ENCODE measurements at regions not wholly inside any gene's neighbourhood (a gene's known extent, or its start where the extent isn't known, plus 50 kb on each side); places are given as distances from the start of the nearest gene placed in this dataset.
"Not testable (repeated sequence)": the region's sequence is repeated elsewhere in the genome, so short reads cannot be mapped to it uniquely, and the experiment has no call there.

GRCh38 chr13:18322821-18323220 is 858.8 kb downstream of the TUBA3C start:
- not testable (repeated sequence) for H3K9ac ChIP-seq; H3K36me3 ChIP-seq (ENCODE audit: insufficient read depth); H3K27me3 ChIP-seq (ENCODE audit: insufficient read depth, low read depth); H3K4me1 ChIP-seq (ENCODE audit: low read depth, poor library complexity, severe bottlenecking); H3K4me3 ChIP-seq (IDR thresholded peaks at IDR 0.05; ENCODE audit: insufficient read depth, low read depth, low read length); H2AFZ ChIP-seq (ENCODE audit: low read depth); H3K27ac ChIP-seq; H4K20me1 ChIP-seq (ENCODE audit: insufficient read depth); H3K4me2 ChIP-seq; H3K79me2 ChIP-seq (ENCODE audit: insufficient read depth, low read depth)

- H3K36me3 ChIP-seq (ENCODE audit: insufficient read depth); H2AFZ ChIP-seq (ENCODE audit: low read depth); H3K27me3 ChIP-seq (ENCODE audit: insufficient read depth, low read depth); H3K9ac ChIP-seq; H3K4me1 ChIP-seq (ENCODE audit: low read depth, poor library complexity, severe bottlenecking); H3K4me2 ChIP-seq; H3K4me3 ChIP-seq (IDR thresholded peaks at IDR 0.05; ENCODE audit: insufficient read depth, low read depth, low read length); H3K79me2 ChIP-seq (ENCODE audit: insufficient read depth, low read depth); H4K20me1 ChIP-seq (ENCODE audit: insufficient read depth); H3K27ac ChIP-seq: not testable (repeated sequence)
These were observed 862.0 kb downstream of the TUBA3C start for GRCh38 chr13:18319653-18320052.

- H3K36me3 ChIP-seq (ENCODE audit: insufficient read depth); H3K79me2 ChIP-seq (ENCODE audit: insufficient read depth, low read depth); H3K9ac ChIP-seq; H2AFZ ChIP-seq (ENCODE audit: low read depth); H3K4me1 ChIP-seq (ENCODE audit: low read depth, poor library complexity, severe bottlenecking); H3K4me3 ChIP-seq (IDR thresholded peaks at IDR 0.05; ENCODE audit: insufficient read depth, low read depth, low read length); H3K4me2 ChIP-seq; H4K20me1 ChIP-seq (ENCODE audit: insufficient read depth); H3K27ac ChIP-seq; H3K27me3 ChIP-seq (ENCODE audit: insufficient read depth, low read depth): not testable (repeated sequence)
These were observed 878.3 kb downstream of the TUBA3C start for GRCh38 chr13:18303240-18303813.

- not testable (repeated sequence) for H3K27me3 ChIP-seq (ENCODE audit: insufficient read depth, low read depth); H3K4me1 ChIP-seq (ENCODE audit: low read depth, poor library complexity, severe bottlenecking); H4K20me1 ChIP-seq (ENCODE audit: insufficient read depth); H3K4me3 ChIP-seq (IDR thresholded peaks at IDR 0.05; ENCODE audit: insufficient read depth, low read depth, low read length); H3K27ac ChIP-seq; H3K9ac ChIP-seq; H3K79me2 ChIP-seq (ENCODE audit: insufficient read depth, low read depth); H3K4me2 ChIP-seq; H2AFZ ChIP-seq (ENCODE audit: low read depth); H3K36me3 ChIP-seq (ENCODE audit: insufficient read depth)
These were observed 880.7 kb downstream of the TUBA3C start for GRCh38 chr13:18300968-18301367.

GRCh38 chr13:18297359-18297758 is 884.3 kb downstream of the TUBA3C start:
- H3K4me3 ChIP-seq (IDR thresholded peaks at IDR 0.05; ENCODE audit: insufficient read depth, low read depth, low read length); H3K9ac ChIP-seq; H4K20me1 ChIP-seq (ENCODE audit: insufficient read depth): not testable (repeated sequence)

GRCh38 chr13:18296617-18297016 is 885.0 kb downstream of the TUBA3C start:
- not testable (repeated sequence) for H3K27me3 ChIP-seq (ENCODE audit: insufficient read depth, low read depth); H3K4me3 ChIP-seq (IDR thresholded peaks at IDR 0.05; ENCODE audit: insufficient read depth, low read depth, low read length); H3K9ac ChIP-seq

More at GRCh38 chr13:18297359-18297758, 884.3 kb downstream of the TUBA3C start:
- not testable (repeated sequence) for H3K36me3 ChIP-seq (ENCODE audit: insufficient read depth); H2AFZ ChIP-seq (ENCODE audit: low read depth); H3K27me3 ChIP-seq (ENCODE audit: insufficient read depth, low read depth); H3K4me1 ChIP-seq (ENCODE audit: low read depth, poor library complexity, severe bottlenecking); H3K4me2 ChIP-seq; H3K27ac ChIP-seq; H3K79me2 ChIP-seq (ENCODE audit: insufficient read depth, low read depth)

GRCh38 chr13:18294311-18294710 is 887.3 kb downstream of the TUBA3C start:
- not testable (repeated sequence) for H3K27me3 ChIP-seq (ENCODE audit: insufficient read depth, low read depth); H3K9ac ChIP-seq; H4K20me1 ChIP-seq (ENCODE audit: insufficient read depth); H3K4me1 ChIP-seq (ENCODE audit: low read depth, poor library complexity, severe bottlenecking); H2AFZ ChIP-seq (ENCODE audit: low read depth); H3K4me2 ChIP-seq; H3K4me3 ChIP-seq (IDR thresholded peaks at IDR 0.05; ENCODE audit: insufficient read depth, low read depth, low read length); H3K27ac ChIP-seq; H3K36me3 ChIP-seq (ENCODE audit: insufficient read depth); H3K79me2 ChIP-seq (ENCODE audit: insufficient read depth, low read depth)

More at GRCh38 chr13:18296617-18297016, 885.0 kb downstream of the TUBA3C start:
- not testable (repeated sequence) for H3K4me2 ChIP-seq; H3K4me1 ChIP-seq (ENCODE audit: low read depth, poor library complexity, severe bottlenecking); H3K79me2 ChIP-seq (ENCODE audit: insufficient read depth, low read depth); H3K27ac ChIP-seq; H2AFZ ChIP-seq (ENCODE audit: low read depth); H3K36me3 ChIP-seq (ENCODE audit: insufficient read depth); H4K20me1 ChIP-seq (ENCODE audit: insufficient read depth)

- H3K79me2 ChIP-seq (ENCODE audit: insufficient read depth, low read depth); H3K27ac ChIP-seq; H3K9ac ChIP-seq; H4K20me1 ChIP-seq (ENCODE audit: insufficient read depth); H3K36me3 ChIP-seq (ENCODE audit: insufficient read depth); H3K4me3 ChIP-seq (IDR thresholded peaks at IDR 0.05; ENCODE audit: insufficient read depth, low read depth, low read length); H2AFZ ChIP-seq (ENCODE audit: low read depth); H3K27me3 ChIP-seq (ENCODE audit: insufficient read depth, low read depth); H3K4me2 ChIP-seq: not testable (repeated sequence)
- peaks cover 34% of the 10 kb centered on the region for H3K4me1 ChIP-seq (ENCODE audit: low read depth, poor library complexity, severe bottlenecking)
- TF ChIP-seq CTCF (conservative IDR thresholded peaks at IDR 0.05; ENCODE audit: low read depth, low read length): peak; percentile 31; the same call in 1 of the 2 replicates
These were observed 894.8 kb downstream of the TUBA3C start for GRCh38 chr13:18286848-18287247.

- H3K9ac ChIP-seq; H3K79me2 ChIP-seq (ENCODE audit: insufficient read depth, low read depth); H3K27ac ChIP-seq; H3K4me3 ChIP-seq (IDR thresholded peaks at IDR 0.05; ENCODE audit: insufficient read depth, low read depth, low read length); H4K20me1 ChIP-seq (ENCODE audit: insufficient read depth); H2AFZ ChIP-seq (ENCODE audit: low read depth); H3K27me3 ChIP-seq (ENCODE audit: insufficient read depth, low read depth); H3K4me2 ChIP-seq; H3K36me3 ChIP-seq (ENCODE audit: insufficient read depth): not testable (repeated sequence)
- peaks cover 44% of the 10 kb centered on the region for H3K4me1 ChIP-seq (ENCODE audit: low read depth, poor library complexity, severe bottlenecking)
These were observed 896.0 kb downstream of the TUBA3C start for GRCh38 chr13:18285663-18286062.

- not testable (repeated sequence) for H3K36me3 ChIP-seq (ENCODE audit: insufficient read depth); H3K9ac ChIP-seq; H3K79me2 ChIP-seq (ENCODE audit: insufficient read depth, low read depth); H3K27me3 ChIP-seq (ENCODE audit: insufficient read depth, low read depth); H4K20me1 ChIP-seq (ENCODE audit: insufficient read depth); H3K4me3 ChIP-seq (IDR thresholded peaks at IDR 0.05; ENCODE audit: insufficient read depth, low read depth, low read length)
- H2AFZ ChIP-seq (ENCODE audit: low read depth): peak overlapping the region; percentile 10; the same call in 1 of the 2 replicates
- H3K4me2 ChIP-seq: peak overlapping the region; percentile 51; the same call in 1 of the 2 replicates
- H3K4me1 ChIP-seq (ENCODE audit: low read depth, poor library complexity, severe bottlenecking): peaks cover 52% of the 10 kb centered on the region
- H3K27ac ChIP-seq: peak overlapping the region; percentile 58
These were observed 897.6 kb downstream of the TUBA3C start for GRCh38 chr13:18284040-18284439.
